ENCODE measurements at regions not wholly inside any gene's neighbourhood (a gene's known extent, or its start where the extent isn't known, plus 50 kb on each side); places are given as distances from the start of the nearest gene placed in this dataset.

DNA sequence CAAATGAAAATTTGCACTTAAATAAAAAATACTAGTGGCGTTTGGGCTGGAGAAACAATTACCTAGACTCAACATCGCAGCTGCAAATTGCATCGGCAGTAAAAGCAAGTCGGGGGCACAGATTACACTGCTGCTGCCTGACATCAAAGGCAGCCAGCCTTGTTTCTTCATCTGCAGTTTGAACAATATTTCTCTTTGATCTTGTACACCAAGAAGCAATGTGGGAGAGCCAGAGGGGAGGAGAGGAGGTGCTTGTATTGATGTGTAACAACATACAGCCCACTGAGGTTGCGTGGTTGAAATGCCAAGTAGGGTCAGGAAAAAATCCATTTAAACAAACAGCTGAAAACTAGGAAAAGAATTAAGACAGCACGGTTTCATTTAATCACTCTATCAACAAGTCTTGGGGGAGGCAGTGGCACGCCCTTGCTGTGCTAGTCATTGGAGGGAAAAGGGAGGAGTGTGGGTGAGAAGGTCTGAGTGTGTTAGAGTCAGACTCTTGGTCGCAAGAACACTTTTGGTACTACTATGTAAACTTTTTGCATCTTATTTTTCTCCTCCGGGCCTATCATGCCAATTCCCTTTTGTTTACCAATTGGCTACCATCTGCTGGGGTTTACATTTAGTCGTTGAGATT, 456.5 kb downstream of the OMA1 start (continued):
- TF ChIP-seq, protein P1, sequence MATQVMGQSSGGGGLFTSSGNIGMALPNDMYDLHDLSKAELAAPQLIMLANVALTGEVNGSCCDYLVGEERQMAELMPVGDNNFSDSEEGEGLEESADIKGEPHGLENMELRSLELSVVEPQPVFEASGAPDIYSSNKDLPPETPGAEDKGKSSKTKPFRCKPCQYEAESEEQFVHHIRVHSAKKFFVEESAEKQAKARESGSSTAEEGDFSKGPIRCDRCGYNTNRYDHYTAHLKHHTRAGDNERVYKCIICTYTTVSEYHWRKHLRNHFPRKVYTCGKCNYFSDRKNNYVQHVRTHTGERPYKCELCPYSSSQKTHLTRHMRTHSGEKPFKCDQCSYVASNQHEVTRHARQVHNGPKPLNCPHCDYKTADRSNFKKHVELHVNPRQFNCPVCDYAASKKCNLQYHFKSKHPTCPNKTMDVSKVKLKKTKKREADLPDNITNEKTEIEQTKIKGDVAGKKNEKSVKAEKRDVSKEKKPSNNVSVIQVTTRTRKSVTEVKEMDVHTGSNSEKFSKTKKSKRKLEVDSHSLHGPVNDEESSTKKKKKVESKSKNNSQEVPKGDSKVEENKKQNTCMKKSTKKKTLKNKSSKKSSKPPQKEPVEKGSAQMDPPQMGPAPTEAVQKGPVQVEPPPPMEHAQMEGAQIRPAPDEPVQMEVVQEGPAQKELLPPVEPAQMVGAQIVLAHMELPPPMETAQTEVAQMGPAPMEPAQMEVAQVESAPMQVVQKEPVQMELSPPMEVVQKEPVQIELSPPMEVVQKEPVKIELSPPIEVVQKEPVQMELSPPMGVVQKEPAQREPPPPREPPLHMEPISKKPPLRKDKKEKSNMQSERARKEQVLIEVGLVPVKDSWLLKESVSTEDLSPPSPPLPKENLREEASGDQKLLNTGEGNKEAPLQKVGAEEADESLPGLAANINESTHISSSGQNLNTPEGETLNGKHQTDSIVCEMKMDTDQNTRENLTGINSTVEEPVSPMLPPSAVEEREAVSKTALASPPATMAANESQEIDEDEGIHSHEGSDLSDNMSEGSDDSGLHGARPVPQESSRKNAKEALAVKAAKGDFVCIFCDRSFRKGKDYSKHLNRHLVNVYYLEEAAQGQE (IDR thresholded peaks at IDR 0.05; ENCODE audit: low read depth), result no peak
- TF ChIP-seq MAX (IDR thresholded peaks at IDR 0.05), result no peak
- TF ChIP-seq EZH2 (IDR thresholded peaks at IDR 0.05), result no peak
- TF ChIP-seq SIN3A (IDR thresholded peaks at IDR 0.05; ENCODE audit: low read depth), result no peak
- TF ChIP-seq JUND (IDR thresholded peaks at IDR 0.05), result no peak
- TF ChIP-seq YY1 (IDR thresholded peaks at IDR 0.05; ENCODE audit: extremely low read depth, insufficient replicate concordance, low read depth, low read length), result no peak
- TF ChIP-seq EGR1 (IDR thresholded peaks at IDR 0.05; ENCODE audit: low read depth), result no peak
- no peak for TF ChIP-seq EZH2phosphoT487 (IDR thresholded peaks at IDR 0.05; ENCODE audit: borderline replicate concordance)
- TF ChIP-seq TCF7L2 (IDR thresholded peaks at IDR 0.05; ENCODE audit: borderline replicate concordance, extremely low read depth, insufficient read depth, insufficient read length), result no peak
- TF ChIP-seq POLR2AphosphoS5 (IDR thresholded peaks at IDR 0.05; ENCODE audit: low read depth, low read length), result no peak
- TF ChIP-seq CBX3 (IDR thresholded peaks at IDR 0.05; ENCODE audit: low read depth), result no peak

DNA sequence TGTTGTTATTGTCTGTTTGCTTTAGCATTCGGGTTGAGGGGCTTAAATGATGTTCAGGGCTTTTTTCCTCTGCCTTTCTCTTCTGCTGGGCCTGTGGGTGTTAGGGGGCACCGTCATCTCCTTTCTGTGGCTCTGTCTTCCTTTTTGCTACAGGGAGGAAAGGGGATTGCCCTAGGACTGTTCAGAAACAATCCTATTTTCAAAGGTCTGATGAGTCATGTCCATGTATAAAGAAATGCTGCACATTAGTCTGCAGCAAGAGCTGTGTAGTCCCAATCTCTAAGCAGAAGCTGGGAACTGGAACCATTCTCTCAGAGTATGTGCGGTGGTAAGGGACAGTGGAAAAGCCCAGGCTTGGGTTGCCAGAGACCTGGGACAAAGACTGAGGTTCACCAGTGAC, 462.3 kb downstream of the OMA1 start:
- ChIA-PET RAD21 (ENCODE audit: low non-redundant PET in 1 of 2, low total read pairs in 2 of 2, uncharacterized antibody in 2 of 2, unreplicated experiment in 2 of 2) (no interaction called here), CTCF (no interaction called here), POLR2A (no interaction called here)
- Histone ChIP-seq H3K27ac (ENCODE audit: low read depth, low read length) (no peak overlapping the region), H3K27me3 (ENCODE audit: insufficient read depth, low read length) (0 out of 2 replicates have a peak, but pooled peaks cover 18% of the 10 kb centered on the region), H3K4me2 (ENCODE audit: low read length) (no peak overlapping the region), H2AFZ (ENCODE audit: low read depth, low read length, poor library complexity, severe bottlenecking) (no peak overlapping the region), H3K4me3 (replicated peaks in 1 of 2; ENCODE audit: low read depth in 1 of 2, low read length in 2 of 2) (no peak overlapping the region), H3K9me3 (ENCODE audit: control insufficient read depth in 1 of 2, insufficient read depth in 1 of 2, low read depth in 1 of 2, low read length in 2 of 2) (no peaks in the 10 kb centered on the region), H4K20me1 (ENCODE audit: insufficient read depth) (no peaks in the 10 kb centered on the region), H3K79me2 (ENCODE audit: insufficient read depth, low read length) (no peaks in the 10 kb centered on the region), H3K9me2 (ENCODE audit: insufficient read depth) (no peaks in the 10 kb centered on the region), H3K9ac (ENCODE audit: low read length) (no peak overlapping the region), H3K4me1 (ENCODE audit: control insufficient read depth in 1 of 2, insufficient read depth in 2 of 2, low read length in 2 of 2) (no peaks in the 10 kb centered on the region), H3K36me3 (ENCODE audit: control insufficient read depth in 1 of 2, insufficient read depth in 2 of 2, low read length in 2 of 2) (no peaks in the 10 kb centered on the region)
- intact Hi-C loops (cut with micrococcal nuclease), result no loop called here
- DNase-seq (ENCODE audit: low read depth, low spot score) (no peak), ATAC-seq (no peak)
- BruUV-seq (replicated peaks), result no TSS peak
- TF ChIP-seq, protein P1 (IDR thresholded peaks at IDR 0.05; ENCODE audit: low read depth), result no peak
- TF ChIP-seq EGR1 (IDR thresholded peaks at IDR 0.05; ENCODE audit: low read depth) (no peak), TCF7L2 (IDR thresholded peaks at IDR 0.05; ENCODE audit: borderline replicate concordance, extremely low read depth, insufficient read depth, insufficient read length) (no peak), SP1 (IDR thresholded peaks at IDR 0.05; ENCODE audit: low read depth) (no peak), EZH2 (IDR thresholded peaks at IDR 0.05) (no peak), SRF (IDR thresholded peaks at IDR 0.05; ENCODE audit: low read depth) (no peak)
